Uterus (tissue), 2 donors: ENCODE measurements at regions not wholly inside any gene's neighbourhood (a gene's known extent, or its start where the extent isn't known, plus 50 kb on each side); places are given as distances from the start of the nearest gene placed in this dataset.

Experiments
- CTCF ChIP-seq, 4 experiments: fragments of 200-600 bp in 2 of 4; fragments of 450-650 bp in 2 of 4; sonication (generic) in 2 of 4; IDR thresholded peaks; one replicate each; pipeline ENCODE4 v1.5.1; 2016 to 2019; ENCODE audit warnings: antibody characterized with exemption in 4 of 4, mild to moderate bottlenecking in 2 of 4, moderate library complexity in 1 of 4
- POLR2A ChIP-seq, 2 donors: fragments of 450-650 bp; IDR thresholded peaks; one replicate each; pipeline ENCODE4 v1.6.1; 2016; ENCODE audit warnings: antibody characterized with exemption in 2 of 2, mild to moderate bottlenecking in 1 of 2, moderate library complexity in 1 of 2

- TF ChIP-seq CTCF (IDR thresholded peaks at IDR 0.05) (no peak), POLR2A (IDR thresholded peaks at IDR 0.05) (no peak)
Observed at GRCh38 chr7:25978466-25978865, 173.5 kb upstream of the NFE2L3 start.
